Ascending aorta (tissue), 2 donors: ENCODE measurements at regions not wholly inside any gene's neighbourhood (a gene's known extent, or its start where the extent isn't known, plus 50 kb on each side); places are given as distances from the start of the nearest gene placed in this dataset.

Experiments used
- DNase-seq, 2 donors: peaks; one replicate each; pipeline ENCODE4 v3.0.0-alpha.2; 2019; ENCODE audit warnings: low spot score in 2 of 2
- H3K27ac ChIP-seq, 2 donors: fragments of 200-600 bp; sonication (generic); one replicate each; pipeline ENCODE4 v1.5.1; 2016 to 2017; ENCODE audit warnings: mild to moderate bottlenecking in 1 of 2
- H3K27me3 ChIP-seq: fragments of 200-600 bp; sonication (generic); one replicate; pipeline ENCODE4 v1.5.1; 2017
- H3K36me3 ChIP-seq, 2 donors: fragments of 200-600 bp; sonication (generic); one replicate each; pipeline ENCODE4 v1.5.1; 2016
- H3K4me1 ChIP-seq, 2 donors: fragments of 200-600 bp; sonication (generic); one replicate each; pipeline ENCODE4 v1.5.1; 2016 to 2017; ENCODE audit warnings: mild to moderate bottlenecking in 1 of 2
- H3K4me3 ChIP-seq, 2 donors: fragments of 200-600 bp; sonication (generic); one replicate each; pipeline ENCODE4 v1.5.1; 2016 to 2017; ENCODE audit warnings: mild to moderate bottlenecking in 1 of 2
- H3K9me3 ChIP-seq, 2 donors: fragments of 200-600 bp; sonication (generic); one replicate each; pipeline ENCODE4 v1.5.1; 2016
- CTCF ChIP-seq, 3 experiments: fragments of 200-600 bp in 2 of 3; fragments of 450-650 bp in 1 of 3; sonication (generic) in 2 of 3; IDR thresholded peaks; one replicate each; pipeline ENCODE4 v1.5.1; 2016 to 2019; ENCODE audit warnings: antibody characterized with exemption in 3 of 3, mild to moderate bottlenecking in 1 of 3, moderate library complexity in 1 of 3
- intact Hi-C: fragments of 100-400 bp; cut with DNase I; formaldehyde crosslinking; loops from one replicate; pipeline ENCODE4 v1.15.1; 2023

GRCh38 chr16:5487728-5488127 is 390.1 kb upstream of the EEF2KMT start:
- Histone ChIP-seq H3K27ac (no peak overlapping the region), H3K4me1 (no peaks in the 10 kb centered on the region), H3K4me3 (no peak overlapping the region), H3K9me3 (no peaks in the 10 kb centered on the region), H3K27me3 (no peaks in the 10 kb centered on the region), H3K36me3 (no peaks in the 10 kb centered on the region)
- no peak for DNase-seq
- TF ChIP-seq CTCF (IDR thresholded peaks at IDR 0.05), result no peak
- intact Hi-C loops, result no loop called here

GRCh38 chr16:5482256-5482655 is 384.7 kb upstream of the EEF2KMT start:
- no peaks in the 10 kb centered on the region for H3K36me3 ChIP-seq
- H3K27ac ChIP-seq, result no peak overlapping the region
- H3K9me3 ChIP-seq, result no peaks in the 10 kb centered on the region
- H3K4me3 ChIP-seq, result no peak overlapping the region
- no peaks in the 10 kb centered on the region for H3K27me3 ChIP-seq
- H3K4me1 ChIP-seq, result no peaks in the 10 kb centered on the region
- intact Hi-C loops, result no loop called here
- no peak for TF ChIP-seq CTCF (IDR thresholded peaks at IDR 0.05)
- no peak for DNase-seq

- no peak overlapping the region for H3K4me3 ChIP-seq
- no peak for TF ChIP-seq CTCF (IDR thresholded peaks at IDR 0.05)
- H3K36me3 ChIP-seq, result no peaks in the 10 kb centered on the region
- H3K9me3 ChIP-seq, result no peaks in the 10 kb centered on the region
- intact Hi-C loops, result no loop called here
- H3K4me1 ChIP-seq, result no peaks in the 10 kb centered on the region
- H3K27me3 ChIP-seq, result no peaks in the 10 kb centered on the region
- no peak overlapping the region for H3K27ac ChIP-seq
- DNase-seq, result no peak
Observed at GRCh38 chr16:5480431-5481195, 383.0 kb upstream of the EEF2KMT start.

- H3K36me3 ChIP-seq, result no peaks in the 10 kb centered on the region
- intact Hi-C loops, result no loop called here
- TF ChIP-seq CTCF (IDR thresholded peaks at IDR 0.05), result no peak
- no peak overlapping the region for H3K4me3 ChIP-seq
- H3K27ac ChIP-seq, result no peak overlapping the region
- H3K27me3 ChIP-seq, result no peaks in the 10 kb centered on the region
- H3K9me3 ChIP-seq, result no peaks in the 10 kb centered on the region
- no peaks in the 10 kb centered on the region for H3K4me1 ChIP-seq
- no peak for DNase-seq
Observed at GRCh38 chr16:5479926-5480325, 382.3 kb upstream of the EEF2KMT start.

GRCh38 chr16:5478036-5478435 is 380.4 kb upstream of the EEF2KMT start:
- H3K9me3 ChIP-seq, result no peaks in the 10 kb centered on the region
- no peak overlapping the region for H3K4me3 ChIP-seq
- DNase-seq, result no peak
- no peak for TF ChIP-seq CTCF (IDR thresholded peaks at IDR 0.05)
- no peaks in the 10 kb centered on the region for H3K4me1 ChIP-seq
- H3K27ac ChIP-seq, result no peak overlapping the region
- H3K27me3 ChIP-seq, result no peaks in the 10 kb centered on the region
- intact Hi-C loops, result no loop called here
- H3K36me3 ChIP-seq, result no peaks in the 10 kb centered on the region

- no peak for DNase-seq
- H3K4me3 ChIP-seq, result no peak overlapping the region
- H3K4me1 ChIP-seq, result no peaks in the 10 kb centered on the region
- H3K27ac ChIP-seq, result no peak overlapping the region
- no peaks in the 10 kb centered on the region for H3K27me3 ChIP-seq
- intact Hi-C loops, result no loop called here
- no peaks in the 10 kb centered on the region for H3K9me3 ChIP-seq
- H3K36me3 ChIP-seq, result no peaks in the 10 kb centered on the region
- no peak for TF ChIP-seq CTCF (IDR thresholded peaks at IDR 0.05)
Observed at GRCh38 chr16:5477251-5477650, 379.7 kb upstream of the EEF2KMT start.
